22Rv1 (cell line): ENCODE measurements at regions not wholly inside any gene's neighbourhood (a gene's known extent, or its start where the extent isn't known, plus 50 kb on each side); places are given as distances from the start of the nearest gene placed in this dataset.

Experiments used
- H3K27ac ChIP-seq: fragments of 450-650 bp; 2 replicates; pipeline ENCODE4 v1.5.1; 2017
- ZFX ChIP-seq: fragments of 450-650 bp; IDR thresholded peaks from 2 replicates; pipeline ENCODE4 v1.6.1; 2017; ENCODE audit warnings: antibody characterized with exemption, borderline replicate concordance
- TF ChIP-seq, protein P1 (sequence below): fragments of 450-650 bp; IDR thresholded peaks from 2 replicates; pipeline ENCODE4 v1.5.1; 2017; ENCODE audit warnings: mild to moderate bottlenecking

DNA sequence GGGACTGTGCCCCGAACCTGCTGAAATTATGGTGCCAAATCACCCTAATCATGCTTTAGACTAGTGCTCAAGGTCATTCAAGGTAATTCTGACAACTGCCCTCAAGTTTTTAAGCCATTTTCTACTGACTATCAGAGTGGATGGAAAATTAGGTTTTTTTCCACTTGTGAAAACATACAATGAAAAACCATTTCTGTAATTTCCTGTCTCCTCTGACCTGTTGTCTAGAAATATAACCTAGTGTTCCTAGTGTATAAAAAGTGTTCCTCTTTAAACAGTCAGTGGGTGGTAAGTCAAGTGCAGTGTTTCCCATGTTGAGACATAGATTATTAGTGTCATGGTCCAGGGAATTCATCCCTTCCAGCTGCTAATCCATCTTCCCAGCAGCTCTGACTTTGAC is 232.8 kb upstream of the UMPS start:
- H3K27ac ChIP-seq, result no peak overlapping the region

DNA sequence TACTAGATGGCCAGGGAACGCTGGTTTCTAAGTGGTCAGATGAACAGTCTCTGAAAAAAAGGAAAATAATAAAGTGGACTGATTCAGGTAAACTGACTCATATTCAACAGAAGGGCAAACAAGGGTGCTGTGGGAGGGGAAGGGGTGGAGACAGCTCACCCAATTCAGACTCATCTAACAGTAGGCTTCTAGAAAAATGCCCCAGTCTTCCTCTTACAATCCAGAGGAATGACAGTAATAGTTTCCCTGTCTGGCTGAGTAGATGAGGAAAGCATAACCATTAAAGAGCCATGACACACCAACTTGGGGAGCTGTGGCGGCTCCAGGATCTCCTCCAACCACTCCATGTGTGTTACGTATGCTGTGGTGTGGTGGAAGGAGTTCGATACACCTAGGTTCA is 231.4 kb upstream of the UMPS start:
- no peak overlapping the region for H3K27ac ChIP-seq
- no peak for TF ChIP-seq ZFX
- TF ChIP-seq, protein P1, sequence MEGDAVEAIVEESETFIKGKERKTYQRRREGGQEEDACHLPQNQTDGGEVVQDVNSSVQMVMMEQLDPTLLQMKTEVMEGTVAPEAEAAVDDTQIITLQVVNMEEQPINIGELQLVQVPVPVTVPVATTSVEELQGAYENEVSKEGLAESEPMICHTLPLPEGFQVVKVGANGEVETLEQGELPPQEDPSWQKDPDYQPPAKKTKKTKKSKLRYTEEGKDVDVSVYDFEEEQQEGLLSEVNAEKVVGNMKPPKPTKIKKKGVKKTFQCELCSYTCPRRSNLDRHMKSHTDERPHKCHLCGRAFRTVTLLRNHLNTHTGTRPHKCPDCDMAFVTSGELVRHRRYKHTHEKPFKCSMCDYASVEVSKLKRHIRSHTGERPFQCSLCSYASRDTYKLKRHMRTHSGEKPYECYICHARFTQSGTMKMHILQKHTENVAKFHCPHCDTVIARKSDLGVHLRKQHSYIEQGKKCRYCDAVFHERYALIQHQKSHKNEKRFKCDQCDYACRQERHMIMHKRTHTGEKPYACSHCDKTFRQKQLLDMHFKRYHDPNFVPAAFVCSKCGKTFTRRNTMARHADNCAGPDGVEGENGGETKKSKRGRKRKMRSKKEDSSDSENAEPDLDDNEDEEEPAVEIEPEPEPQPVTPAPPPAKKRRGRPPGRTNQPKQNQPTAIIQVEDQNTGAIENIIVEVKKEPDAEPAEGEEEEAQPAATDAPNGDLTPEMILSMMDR, result no peak

More for the DNA sequence above, 232.8 kb upstream of the UMPS start:
- TF ChIP-seq, protein P1, result no peak
- TF ChIP-seq ZFX, result no peak

- no peak for TF ChIP-seq ZFX
- TF ChIP-seq, protein P1, result no peak
- H3K27ac ChIP-seq, result no peak overlapping the region
Observed at GRCh38 chr3:124504332-124505059, 225.8 kb upstream of the UMPS start.

- H3K27ac ChIP-seq, result no peak overlapping the region
- TF ChIP-seq, protein P1, result no peak
- TF ChIP-seq ZFX, result no peak
Observed at GRCh38 chr3:124509884-124510283, 220.4 kb upstream of the UMPS start.

DNA sequence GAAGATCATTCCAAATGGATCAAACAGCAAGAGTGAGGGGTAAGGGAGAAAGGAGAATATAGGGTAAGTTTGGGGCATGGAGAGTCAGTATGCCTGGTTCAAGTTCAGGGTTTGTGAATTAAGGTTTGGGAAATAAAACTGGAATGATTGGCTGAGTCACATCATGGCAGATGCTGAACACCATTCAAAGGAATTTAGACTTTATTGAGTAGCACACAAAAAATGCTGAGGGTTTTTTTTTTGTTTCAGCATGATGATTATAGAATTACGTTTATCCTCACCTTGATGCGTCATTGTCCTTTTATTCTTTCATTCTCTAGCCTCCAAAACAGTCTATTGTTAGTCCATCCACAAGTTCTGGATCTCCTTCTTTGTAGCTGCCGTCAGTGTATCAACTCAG is 220.0 kb upstream of the UMPS start:
- H3K27ac ChIP-seq, result no peak overlapping the region

DNA sequence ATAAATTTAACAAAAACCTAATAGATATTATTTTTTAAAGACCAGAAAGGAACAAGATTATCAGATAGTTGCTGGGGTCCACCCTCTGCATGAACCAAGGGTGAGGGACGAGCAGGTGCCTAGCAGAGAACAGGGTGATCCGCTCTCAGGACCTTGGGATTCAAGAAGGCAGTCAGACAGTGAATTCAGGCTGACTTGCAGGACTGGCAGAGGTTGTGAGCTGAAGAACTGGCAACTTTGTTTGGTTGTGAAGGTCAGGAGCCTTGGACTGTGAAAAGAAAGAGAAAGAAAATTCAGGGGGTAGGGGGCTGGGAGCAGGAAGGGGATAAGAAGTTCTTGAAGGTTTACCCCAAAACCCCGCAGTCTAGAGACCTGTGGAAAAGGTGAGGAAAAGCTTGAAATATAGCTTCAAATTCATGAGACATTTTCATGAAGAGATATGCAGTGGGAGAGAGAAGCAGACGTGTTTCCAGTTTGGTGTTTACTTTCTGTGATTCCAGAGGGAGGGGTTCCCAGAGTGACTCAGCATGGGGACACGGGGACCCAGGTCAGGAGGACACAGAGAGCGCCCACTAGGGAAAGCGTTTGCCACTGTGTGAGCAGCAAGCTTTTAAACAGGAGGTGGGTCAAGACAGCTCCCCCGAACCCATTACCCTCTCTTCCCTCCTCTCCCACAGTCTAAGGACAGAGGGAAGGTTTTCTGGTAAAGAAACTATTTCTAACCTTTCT is 217.2 kb upstream of the UMPS start:
- H3K27ac ChIP-seq, result no peak overlapping the region

More for the DNA sequence above, 220.0 kb upstream of the UMPS start:
- TF ChIP-seq ZFX, result no peak
- TF ChIP-seq, protein P1, result no peak

GRCh38 chr3:124513610-124513997 is 216.6 kb upstream of the UMPS start:
- TF ChIP-seq, protein P1, result no peak
- no peak for TF ChIP-seq ZFX

More for the DNA sequence above, 217.2 kb upstream of the UMPS start:
- TF ChIP-seq, protein P1, result no peak

More at GRCh38 chr3:124513610-124513997, 216.6 kb upstream of the UMPS start:
- H3K27ac ChIP-seq, result no peak overlapping the region
